ENCODE measurements at regions not wholly inside any gene's neighbourhood (a gene's known extent, or its start where the extent isn't known, plus 50 kb on each side); places are given as distances from the start of the nearest gene placed in this dataset.
"Not testable (repeated sequence)": the region's sequence is repeated elsewhere in the genome, so short reads cannot be mapped to it uniquely, and the experiment has no call there.

DNA sequence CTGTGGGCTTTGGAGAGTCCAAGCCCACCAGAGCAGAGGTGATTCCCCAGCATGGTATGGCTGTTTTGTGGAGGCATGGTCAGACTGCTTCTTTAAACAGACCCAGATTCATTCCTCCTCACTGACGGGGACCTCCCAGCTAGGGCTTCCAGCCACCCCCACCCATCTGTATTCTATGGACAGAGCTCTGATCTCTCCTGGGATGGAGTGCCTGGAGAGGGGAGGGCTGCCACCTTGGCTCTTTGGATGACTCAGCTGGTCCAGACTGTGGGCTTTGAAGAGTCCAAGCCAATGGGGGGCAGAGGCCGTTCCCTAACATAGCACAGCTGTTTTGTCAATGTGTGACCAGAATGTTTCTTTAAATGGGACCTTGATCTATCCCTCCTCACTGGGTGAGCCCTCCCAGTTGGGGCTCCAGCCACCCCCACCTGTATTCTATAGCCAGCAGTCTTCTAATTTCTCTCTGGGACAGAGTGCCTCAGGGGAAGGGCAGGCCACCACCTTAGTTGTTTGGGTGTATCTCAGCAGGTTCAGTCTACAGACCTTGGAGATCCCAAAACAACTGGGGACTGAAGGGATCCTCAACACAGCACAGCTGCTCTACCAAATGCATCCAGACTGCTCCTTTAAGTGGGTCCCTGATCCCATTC lies 122.0 kb upstream of the OSTN start:
- no peak for DNase-seq (ENCODE audit: low spot score)

DNA sequence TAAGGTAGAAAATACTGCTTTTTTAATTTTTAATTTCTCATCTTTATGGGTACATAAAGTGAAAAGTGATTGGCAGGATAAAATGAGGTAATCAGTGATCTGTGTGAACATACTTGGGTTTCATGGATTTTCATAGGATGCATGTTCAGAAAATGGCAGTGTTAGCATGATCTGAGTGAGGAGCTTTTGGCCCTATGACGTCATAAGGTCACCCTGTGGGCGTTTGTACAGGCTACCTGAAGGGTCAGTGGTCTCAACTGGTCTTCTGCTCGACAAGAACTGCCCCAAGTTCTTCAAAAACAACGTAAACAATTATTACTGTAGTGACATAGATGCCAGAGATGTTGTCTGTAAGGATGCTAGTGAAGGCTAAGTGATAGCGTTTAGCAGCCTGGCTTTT lies 124.5 kb upstream of the OSTN start:
- DNase-seq (ENCODE audit: low spot score) = no peak

DNA sequence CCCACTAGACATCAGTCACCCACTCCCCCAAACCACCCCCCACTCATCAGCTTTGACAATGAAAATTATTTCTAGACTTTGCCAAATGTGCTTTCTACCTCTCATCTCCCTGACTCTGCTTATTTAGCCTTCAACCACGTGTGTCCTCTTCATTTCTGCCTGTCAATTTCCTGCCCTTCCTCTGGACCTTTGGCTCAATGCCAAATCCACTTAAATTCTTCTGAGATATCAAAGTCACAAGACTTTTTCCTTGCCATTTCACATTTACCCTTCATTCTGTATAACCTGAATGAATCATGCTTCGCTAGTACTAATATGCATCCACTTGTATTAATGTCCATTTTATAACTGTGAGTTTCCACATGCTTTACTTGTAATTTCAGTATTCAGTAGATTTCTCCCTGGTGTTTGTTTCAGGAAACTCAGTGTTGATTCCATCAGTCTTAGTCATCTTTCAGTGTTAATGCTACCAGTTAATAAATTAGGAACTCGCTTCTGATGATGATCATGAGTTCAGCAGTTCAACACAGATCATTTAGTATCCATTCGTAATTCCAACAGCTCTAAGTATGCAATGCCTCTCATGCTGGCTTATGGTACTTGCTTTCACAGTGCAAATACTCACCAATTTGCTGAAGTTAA lies 128.2 kb upstream of the OSTN start:
- DNase-seq (ENCODE audit: low spot score) = no peak

DNA sequence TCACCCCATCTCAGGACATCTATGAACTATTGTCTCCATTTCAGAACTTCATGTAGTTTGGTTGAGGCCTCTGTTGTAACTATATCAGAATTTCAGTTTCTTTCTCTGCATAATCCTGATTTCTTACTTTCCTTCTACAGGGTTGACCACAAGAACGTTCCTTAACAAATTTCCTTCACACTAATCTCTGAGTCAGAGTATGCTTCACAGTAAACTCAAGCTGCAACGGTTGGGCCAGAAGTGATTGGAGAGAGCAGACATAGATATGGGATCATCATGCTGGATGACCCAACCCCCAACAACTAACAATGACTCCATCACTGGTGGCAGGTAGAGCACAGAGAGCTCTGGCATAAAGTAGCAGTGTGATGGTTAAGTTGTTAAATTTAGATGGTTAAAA lies 128.8 kb upstream of the OSTN start:
- DNase-seq (ENCODE audit: low spot score) = no peak

DNA sequence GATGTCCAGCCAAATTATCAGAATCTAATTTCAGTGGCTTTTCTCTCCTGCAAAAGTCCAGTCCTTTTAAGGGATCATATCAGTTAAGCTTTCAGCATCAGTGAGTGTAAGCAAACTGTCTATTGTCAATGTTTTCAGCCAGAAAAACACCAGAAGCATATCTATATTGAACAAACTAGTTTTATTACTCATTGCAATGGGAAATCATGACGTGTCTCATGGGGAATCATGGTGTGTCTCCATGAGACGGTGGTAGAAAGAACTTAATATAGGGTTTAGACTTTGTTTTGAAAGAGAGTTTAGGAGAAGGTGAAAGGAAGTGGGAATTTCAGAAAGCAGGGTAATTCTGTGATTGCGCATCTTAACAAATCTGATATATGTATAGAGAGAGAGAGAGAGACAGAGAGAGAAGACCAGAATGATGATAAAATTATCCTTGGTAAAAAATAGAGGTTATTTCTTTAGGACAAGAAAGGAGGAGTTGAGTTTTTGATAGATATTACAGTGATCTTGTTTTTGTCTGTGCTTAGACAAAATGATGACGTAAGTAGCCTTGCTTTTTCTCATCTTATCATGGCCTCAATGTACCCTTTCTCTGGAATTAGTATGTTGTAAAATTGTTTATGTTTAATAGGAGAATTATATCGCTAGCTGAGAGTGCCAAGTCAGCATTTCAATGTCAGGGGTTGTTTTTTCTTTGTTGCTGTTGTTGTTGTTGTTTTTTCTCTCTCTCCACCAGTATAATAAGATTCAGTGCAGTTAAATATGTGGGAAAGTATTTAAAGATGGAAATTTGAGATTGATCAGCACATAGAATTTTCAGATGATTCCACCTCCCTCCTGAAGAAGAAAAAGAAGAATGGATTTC lies 129.9 kb upstream of the OSTN start:
- no peak for DNase-seq (ENCODE audit: low spot score)

DNA sequence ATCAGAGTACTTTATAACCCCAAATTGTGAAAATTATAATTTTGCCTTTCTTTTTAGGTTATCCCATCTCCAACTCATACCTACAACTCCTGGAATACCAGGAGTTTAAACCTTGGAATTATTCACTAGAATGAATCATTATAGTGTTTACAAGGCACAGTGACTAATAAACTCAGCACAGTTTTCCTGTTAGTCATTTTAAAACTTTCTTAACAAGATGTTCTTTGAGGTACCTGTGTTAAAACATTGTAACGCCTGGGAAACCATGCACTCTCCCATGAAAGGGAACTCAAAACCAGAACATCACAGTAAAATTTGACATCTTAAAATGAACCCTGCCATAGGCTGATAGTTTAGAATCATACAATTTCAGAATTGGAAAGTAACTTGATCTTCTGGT lies 132.4 kb upstream of the OSTN start:
- DNase-seq (ENCODE audit: low spot score) = no peak

DNA sequence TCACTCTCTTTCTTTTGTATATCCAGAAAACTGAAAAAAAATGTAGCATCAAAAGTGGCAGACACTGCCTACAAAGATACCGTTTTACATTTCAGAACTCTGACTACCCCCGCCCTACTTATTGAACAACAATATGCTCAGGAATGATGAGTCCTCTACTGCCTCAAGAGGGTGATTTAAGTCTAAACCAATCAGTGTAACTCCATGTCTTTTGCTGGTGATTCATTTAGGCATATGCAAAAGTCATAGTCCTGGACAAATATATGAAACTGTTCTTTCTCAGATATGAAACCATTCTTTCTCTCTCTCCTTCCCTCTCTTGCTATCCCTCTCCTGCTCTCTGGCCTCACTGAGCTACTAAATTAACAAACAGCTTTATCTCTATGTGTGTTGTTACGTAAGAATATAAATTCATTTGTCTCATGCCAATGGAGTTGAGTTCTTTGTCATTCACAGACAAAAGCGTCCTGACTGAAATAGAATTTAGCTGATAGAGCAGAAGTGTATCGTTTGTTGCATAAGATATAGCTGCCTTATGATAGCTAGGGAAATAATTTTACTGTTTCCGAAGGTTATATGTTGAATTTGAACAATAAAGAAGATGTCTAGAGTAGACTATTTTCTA lies 133.7 kb upstream of the OSTN start:
- peak; percentile 4 for DNase-seq (ENCODE audit: low spot score)

DNA sequence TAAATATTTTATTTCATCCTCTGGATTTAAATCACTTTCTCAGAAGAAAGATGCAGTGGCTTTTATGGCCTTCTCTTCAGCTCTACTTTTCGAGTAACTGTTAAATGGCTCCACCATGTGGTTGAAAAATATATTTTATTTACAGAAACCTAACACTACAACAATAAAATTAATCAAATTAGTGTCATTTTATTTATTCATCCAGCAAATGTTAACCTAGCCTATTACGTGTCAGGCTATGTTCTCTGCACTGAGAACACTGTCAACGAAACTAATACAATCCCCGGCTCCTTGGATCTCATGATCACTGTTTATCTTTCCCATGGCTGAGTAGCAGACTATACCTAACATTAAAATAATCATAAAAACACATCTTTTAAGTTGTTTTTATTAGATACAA lies 148.0 kb upstream of the OSTN start:
- peak; percentile 12 for DNase-seq (ENCODE audit: low spot score)

DNA sequence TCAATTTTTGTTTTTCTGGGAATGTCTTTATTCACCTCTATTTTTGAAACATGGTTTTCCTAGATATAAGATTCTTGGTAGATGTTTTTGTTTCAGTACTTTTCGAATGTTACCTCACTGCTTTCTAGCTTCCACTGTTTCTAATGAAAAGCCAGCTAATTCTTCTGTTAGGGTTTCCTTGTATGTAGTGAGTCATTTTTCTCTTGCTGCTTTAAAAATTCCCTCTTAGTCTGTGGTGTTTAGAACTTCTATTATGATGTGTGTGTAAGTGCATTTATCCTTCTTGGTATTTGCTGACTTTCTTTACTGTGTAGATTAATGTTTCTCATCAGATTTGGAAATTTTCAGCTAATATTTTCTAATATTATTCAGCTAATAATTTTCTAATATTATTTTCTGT lies 151.1 kb upstream of the OSTN start:
- DNase-seq (ENCODE audit: low spot score) = no peak

DNA sequence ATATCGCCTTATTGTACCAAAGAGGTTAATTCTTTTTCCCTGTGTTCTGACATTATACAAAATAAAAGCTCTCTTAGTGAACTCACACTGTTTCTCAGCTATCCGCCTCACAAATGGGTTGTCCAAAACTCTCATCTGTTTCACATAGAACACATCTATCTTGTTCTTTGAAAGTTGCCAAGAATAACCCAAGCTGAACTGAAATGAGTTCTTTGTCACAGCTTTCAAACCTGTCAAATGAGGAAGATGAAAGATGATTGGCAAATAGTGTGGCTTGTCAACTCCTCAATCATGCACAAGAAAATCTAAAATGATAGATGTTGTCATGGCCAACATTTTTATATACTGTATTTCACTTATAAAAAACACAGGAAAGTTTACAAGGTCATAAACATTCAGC lies 168.1 kb upstream of the OSTN start:
- DNase-seq (ENCODE audit: low spot score) = no peak

DNA sequence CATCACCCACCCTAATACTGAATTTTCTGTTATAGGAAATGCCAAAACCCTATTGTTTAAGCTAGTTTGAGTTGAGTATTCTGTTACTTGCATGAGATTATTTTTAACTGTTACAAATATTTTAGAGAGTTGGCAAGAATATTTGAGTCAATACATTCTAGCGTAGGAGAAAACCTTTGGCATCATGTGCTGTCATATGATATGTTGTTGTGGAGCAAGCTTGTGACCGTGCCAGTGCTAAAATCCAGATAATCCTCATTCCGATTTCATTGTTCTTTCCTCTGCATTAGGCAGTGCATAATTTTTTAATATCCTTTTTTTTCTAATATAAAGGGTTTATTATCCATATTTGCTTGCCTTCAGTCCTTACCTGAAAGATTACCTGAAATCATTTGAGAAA lies 168.0 kb upstream of the GMNC start:
- DNase-seq (ENCODE audit: low spot score) = no peak

DNA sequence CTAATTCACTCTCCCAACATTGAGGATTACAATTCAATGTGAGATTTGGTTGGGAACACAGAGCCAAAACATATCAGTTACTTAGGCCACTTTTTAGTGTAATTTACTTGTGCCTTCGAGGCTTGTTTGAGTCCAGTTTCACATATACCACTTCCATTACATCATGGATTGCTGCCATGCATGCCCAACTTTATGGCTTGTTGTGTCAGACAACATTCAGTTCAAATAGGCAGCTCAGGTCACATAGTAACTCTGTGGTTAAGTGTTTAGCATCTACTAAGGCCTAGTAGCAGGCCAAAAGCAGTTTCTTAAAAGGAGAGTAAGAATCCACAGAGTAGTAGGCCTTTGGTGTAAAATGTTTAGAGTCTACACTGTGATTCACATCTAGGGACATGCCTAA lies 164.3 kb upstream of the GMNC start:
- DNase-seq (ENCODE audit: low spot score) = no peak

DNA sequence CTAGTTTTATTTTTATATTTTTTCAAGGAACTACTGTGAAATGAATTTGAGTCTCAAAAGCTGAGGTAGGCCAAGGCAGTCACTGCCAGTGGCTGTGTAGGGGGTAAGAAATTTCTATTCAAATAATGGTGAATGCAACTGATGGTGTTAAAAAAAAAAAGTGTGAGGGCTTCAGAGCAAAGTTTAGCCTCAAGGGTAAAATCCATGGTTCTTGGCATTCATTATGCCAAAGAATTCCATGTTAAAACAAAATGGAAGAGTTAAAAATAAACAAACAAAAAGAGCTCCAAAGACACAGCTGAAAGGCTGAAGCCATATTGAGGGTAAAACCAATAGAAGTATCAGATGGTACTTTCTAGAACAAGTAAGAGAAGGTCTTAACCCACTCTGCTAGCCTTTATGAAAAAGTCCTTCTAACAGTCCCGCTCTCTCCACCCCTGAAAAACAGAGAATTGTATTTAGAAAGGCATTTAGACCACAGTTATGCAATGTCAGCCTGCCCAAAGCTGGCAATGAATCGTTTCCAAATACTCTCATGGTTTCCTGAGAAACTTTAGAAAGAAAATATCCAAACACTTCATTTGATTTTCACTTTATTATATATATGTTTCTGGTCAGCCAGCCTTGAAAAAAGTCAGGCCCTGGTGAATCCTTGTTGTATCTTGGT lies 158.4 kb upstream of the GMNC start:
- DNase-seq (ENCODE audit: low spot score) = no peak

DNA sequence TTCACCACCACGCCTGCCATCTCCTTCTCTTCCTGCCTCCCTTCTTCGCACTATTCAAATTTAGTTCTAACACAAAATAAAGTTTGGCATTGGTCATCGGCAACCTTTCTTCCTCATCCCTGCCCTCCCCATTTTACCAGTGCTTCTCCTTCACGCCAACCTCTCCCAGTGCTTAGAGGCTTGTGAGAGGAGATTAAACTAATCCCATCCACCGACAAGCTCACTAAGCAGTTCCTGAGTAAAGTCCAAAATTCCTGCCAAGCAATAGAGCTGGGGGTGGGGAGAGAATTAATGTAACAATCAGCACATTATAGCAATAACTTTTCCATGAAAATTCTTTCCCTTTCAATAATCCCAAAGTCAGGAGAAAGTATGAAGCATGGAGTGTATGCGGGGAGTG lies 157.4 kb upstream of the GMNC start:
- no peak for DNase-seq (ENCODE audit: low spot score)

DNA sequence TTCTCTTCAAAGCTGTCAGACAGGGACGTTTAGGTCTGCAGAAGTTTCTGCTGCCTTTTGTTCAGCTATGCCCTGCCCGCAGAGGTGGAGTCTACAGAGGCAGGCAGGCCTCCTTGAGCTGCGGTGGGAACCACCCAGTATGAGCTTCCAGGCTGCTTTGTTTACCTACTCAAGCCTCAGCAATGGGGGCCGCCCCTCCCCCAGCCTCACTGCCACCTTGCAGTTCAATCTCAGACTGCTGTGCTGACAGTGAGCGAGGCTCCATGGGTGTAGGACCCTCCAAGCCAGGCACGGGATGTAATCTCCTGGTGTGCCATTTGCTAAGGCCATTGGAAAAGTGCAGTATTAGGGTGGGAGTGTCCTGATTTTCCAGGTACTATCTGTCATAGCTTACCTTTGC lies 153.5 kb upstream of the GMNC start:
- DNase-seq (ENCODE audit: low spot score) = not testable (repeated sequence)

DNA sequence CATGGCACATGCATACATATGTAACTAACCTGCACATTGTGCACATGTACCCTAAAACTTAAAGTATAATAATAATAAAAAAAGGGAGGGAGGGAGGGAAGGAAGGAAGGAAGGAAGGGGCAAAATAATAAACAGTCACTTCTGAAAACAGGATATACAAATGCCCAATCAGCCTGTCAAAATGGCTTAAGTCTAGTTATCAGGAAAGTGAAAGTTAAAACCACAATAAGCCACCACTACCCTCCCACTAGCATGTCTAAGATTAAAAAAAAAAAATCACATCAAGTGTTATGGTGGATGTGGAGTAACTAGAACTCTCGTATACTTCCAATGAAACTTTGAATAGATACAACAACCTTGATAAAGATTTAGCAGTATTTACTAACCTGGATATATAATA lies 145.6 kb upstream of the GMNC start:
- DNase-seq (ENCODE audit: low spot score) = no peak

DNA sequence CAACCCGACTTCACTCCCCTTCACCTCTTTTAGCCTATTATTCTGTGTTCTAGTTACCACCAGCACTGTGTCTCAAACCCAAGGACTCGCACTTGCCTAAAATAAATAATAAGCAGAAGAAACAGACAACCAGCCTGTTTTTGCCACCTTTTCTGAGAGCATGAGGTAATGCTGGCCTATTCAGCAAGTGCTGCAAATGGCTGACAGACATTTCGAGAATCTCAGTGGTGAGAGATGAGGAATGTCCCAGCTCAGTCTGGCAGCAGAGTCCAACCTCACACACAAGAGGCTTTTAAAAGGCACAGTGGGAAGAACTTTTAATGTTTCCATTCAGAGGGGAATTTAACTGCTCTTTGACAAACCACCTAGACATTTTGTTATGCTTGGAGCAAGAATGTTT lies 143.3 kb upstream of the GMNC start:
- DNase-seq (ENCODE audit: low spot score) = no peak

DNA sequence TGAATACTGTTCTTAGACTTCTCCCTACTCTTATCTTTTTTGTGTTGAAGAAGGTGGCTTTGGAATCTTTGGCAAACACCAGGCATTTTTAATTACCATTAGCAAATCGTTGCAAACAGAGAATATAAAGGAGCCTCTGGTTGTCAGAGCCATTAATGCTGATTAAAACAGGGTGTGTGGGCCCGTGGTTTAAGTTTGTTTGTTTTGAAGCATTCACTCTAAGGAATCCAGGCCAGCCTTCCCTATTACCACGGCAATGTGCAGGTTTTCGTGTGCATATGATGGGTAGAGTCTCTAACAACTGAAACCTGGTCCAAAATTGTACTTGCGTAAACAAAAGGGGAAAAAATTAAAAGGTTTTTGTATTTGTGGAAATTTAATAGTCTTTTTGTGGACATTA lies 141.2 kb upstream of the GMNC start:
- no peak for DNase-seq (ENCODE audit: low spot score)

DNA sequence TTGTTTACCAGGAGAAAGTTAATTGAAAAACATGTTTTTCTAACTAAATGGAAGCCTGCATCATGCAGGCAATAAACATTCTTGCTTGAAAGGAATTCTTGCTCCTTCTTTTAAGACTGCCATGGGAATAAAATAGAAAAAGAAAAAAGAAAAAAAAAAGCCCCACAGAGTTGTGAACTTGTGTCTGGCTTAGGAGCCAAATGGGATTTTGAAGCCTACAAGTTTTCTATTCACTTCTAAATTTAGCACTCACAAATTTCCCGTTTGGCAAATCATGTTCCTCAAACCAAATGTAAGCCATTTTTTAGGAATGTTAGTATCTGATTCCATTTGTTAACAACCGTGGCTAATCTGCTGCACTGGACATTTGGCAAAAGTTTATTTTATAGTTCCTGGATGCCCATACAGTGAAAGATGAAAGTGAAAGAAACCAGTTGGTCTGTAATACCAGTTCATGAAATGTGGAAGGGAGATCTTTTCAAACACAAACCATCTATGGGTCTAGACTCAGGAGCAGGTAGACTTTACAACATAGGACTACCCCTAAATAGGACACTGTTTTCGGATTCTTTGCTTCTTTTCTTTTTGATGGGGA lies 133.8 kb upstream of the GMNC start:
- DNase-seq (ENCODE audit: low spot score) = no peak

DNA sequence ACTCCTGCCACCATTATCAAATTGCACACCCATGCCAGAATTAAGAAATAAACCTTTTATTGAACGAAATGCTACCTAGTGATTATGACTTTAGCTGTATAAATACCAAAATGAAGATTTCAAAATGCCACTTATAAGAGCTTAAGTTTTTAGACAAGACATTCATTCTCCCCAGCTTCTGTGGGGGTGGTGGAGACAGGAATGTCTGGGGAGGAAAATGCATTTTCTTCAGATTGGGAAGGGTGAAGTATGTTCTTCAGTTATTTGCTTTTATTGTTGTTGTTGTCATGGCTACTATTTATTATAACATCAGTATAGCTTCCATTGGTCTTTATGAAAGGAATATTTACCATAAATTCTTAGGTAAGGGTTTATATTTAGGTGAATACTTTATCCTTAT lies 132.7 kb upstream of the GMNC start:
- no peak for DNase-seq (ENCODE audit: low spot score)

DNA sequence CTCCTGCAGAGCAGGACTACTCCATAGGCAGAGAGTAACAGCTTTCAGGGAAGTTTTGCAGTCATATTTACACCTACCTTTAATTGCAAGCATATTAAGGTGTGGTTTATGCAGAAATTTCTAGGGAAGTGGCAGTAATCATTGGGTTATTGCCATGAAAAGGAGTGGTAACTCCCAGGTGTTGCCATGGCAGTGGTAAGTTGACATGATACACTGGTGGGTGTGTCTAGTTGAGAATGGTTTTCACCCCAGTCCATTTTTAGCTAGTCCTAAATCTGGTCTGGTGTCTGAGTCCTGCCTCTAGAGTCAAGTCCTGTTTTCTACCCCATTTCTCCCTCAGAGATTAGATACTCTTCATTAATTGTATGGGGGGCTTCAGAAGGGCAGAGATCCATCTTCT lies 128.4 kb upstream of the GMNC start:
- DNase-seq (ENCODE audit: low spot score) = no peak

DNA sequence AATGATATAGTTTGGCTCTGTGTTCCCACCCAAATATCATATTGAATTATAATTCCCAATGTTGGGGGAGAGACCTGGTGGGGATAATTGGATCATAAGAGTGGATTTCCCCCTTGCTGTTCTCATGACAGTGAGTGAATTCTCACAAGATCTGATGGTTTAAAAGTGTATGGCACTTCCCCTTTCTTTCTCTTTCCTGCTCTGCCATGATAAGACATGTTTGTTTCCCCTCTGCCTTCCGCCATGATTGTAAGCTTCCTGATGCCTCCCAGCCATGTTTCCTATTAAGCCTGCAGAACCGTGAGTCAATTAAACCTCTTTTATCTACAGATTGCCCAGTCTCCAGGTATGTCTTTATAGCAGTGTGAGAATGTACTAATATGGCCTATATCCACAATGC lies 126.7 kb upstream of the GMNC start:
- no peak for DNase-seq (ENCODE audit: low spot score)
